ENCODE measurements at regions not wholly inside any gene's neighbourhood (a gene's known extent, or its start where the extent isn't known, plus 50 kb on each side); places are given as distances from the start of the nearest gene placed in this dataset.

DNA sequence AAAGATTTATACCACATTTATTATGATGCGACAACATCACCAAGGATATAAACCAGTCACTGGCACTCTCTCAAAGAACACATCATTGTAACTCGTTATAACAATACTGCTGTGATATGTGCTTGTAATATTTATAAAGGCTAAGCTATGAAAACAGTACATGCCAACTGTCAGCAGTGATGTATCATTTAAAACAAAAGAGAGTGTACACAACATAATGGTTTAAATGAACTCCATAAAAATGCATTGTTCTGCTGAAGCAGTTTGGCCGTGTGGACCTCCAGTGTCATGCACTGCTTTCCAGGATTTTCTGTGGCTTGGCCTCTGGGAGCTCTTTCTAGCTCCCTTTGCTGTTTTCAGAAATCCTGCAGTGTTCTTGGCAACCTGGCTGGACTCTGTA lies 215.6 kb downstream of the MTX2 start:
- DNase-seq: no peak
- H3K4me3 ChIP-seq: no peak overlapping the region
- H3K4me1 ChIP-seq: no peaks in the 10 kb centered on the region
- intact Hi-C loops (cut with DNase I): no loop called here
- no peaks in the 10 kb centered on the region for H3K9me3 ChIP-seq
- no peak for ATAC-seq
- TF ChIP-seq, protein P1, sequence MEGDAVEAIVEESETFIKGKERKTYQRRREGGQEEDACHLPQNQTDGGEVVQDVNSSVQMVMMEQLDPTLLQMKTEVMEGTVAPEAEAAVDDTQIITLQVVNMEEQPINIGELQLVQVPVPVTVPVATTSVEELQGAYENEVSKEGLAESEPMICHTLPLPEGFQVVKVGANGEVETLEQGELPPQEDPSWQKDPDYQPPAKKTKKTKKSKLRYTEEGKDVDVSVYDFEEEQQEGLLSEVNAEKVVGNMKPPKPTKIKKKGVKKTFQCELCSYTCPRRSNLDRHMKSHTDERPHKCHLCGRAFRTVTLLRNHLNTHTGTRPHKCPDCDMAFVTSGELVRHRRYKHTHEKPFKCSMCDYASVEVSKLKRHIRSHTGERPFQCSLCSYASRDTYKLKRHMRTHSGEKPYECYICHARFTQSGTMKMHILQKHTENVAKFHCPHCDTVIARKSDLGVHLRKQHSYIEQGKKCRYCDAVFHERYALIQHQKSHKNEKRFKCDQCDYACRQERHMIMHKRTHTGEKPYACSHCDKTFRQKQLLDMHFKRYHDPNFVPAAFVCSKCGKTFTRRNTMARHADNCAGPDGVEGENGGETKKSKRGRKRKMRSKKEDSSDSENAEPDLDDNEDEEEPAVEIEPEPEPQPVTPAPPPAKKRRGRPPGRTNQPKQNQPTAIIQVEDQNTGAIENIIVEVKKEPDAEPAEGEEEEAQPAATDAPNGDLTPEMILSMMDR (IDR thresholded peaks at IDR 0.05): no peak
- no peaks in the 10 kb centered on the region for H3K36me3 ChIP-seq
- H3K27ac ChIP-seq: no peak overlapping the region
- H3K27me3 ChIP-seq: peaks cover 0 to 6% of the 10 kb centered on the region in 2 donors

DNA sequence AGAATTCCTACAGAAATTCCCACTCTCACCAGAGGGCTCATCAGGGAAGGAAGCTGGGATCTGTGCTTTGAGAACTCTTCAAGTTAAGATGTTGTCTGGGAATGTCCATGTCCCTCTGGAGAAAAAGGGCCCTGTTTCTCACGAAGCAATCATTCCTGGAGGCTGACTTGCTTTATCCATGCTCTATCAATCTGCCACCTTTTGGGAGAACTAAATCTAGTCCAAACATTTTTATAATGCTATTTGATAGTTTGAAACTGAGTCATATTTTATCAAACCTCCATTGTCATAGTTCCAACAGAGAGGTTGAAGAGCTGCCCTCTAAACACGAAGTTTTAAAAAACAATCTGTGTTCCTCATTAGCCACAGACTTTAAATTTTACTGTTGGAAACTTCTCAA lies 219.2 kb downstream of the MTX2 start:
- H3K9me3 ChIP-seq: no peaks in the 10 kb centered on the region
- no peaks in the 10 kb centered on the region for H3K4me1 ChIP-seq
- no peak for DNase-seq
- intact Hi-C loops (cut with DNase I): no loop called here
- ATAC-seq: no peak
- peaks cover 0 to 26% of the 10 kb centered on the region in 2 donors for H3K27me3 ChIP-seq
- no peak overlapping the region for H3K27ac ChIP-seq
- no peaks in the 10 kb centered on the region for H3K36me3 ChIP-seq
- TF ChIP-seq, protein P1 (IDR thresholded peaks at IDR 0.05): no peak
- H3K4me3 ChIP-seq: no peak overlapping the region

DNA sequence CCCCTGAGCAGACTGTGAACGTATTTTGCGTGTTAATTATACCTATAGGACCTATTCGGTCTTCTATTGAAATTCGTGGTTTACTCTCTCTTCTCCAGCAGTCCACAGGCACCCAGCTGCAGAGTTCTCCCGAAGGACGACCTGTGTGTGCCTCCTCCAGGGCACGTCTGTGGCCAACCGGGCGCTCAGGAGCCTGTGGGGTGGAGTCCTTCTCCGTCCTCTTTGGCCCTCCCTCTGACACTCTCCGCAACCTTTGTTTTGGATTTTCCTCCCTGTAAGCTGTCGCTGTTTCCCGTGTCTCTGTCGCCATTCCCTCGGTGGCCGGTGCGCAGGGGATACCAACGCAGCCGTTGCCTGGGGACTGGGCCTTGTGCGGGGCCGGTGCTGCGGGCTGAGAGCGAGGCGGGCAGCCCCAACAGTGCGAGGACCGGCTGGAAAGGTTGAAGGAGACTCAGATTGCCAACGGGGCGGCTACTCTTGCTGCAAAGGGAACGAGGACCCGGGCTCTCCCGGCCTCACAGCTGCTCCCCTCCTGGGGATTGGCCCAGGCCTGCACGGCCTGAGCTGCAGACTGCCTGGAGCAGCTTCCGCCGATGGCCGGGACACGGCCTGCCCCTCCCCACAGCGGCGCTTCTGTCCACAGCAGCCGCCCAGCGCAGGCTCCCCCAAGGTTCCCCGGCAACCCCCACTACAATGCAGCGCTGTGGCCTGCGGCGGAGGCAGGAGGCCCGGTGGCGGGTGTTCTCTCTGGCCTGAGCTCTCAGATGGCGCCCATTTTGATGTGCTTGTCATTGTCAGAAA lies 221.0 kb downstream of the MTX2 start:
- Histone ChIP-seq H3K9me3 (no peaks in the 10 kb centered on the region), H3K27me3 (peaks cover 0 to 26% of the 10 kb centered on the region in 2 donors), H3K4me3 (no peak overlapping the region), H3K4me1 (peaks cover 6% of the 10 kb centered on the region in 2 donors), H3K36me3 (no peaks in the 10 kb centered on the region), H3K27ac (peak overlapping the region in 1 of 2 donors; percentile 59)
- ATAC-seq: peak; percentile 45
- peak in 3 of 4 donors; percentile 35 to 78 (median 42) for DNase-seq
- intact Hi-C loops (cut with DNase I): no loop called here
- TF ChIP-seq, protein P1 (IDR thresholded peaks at IDR 0.05): no peak

DNA sequence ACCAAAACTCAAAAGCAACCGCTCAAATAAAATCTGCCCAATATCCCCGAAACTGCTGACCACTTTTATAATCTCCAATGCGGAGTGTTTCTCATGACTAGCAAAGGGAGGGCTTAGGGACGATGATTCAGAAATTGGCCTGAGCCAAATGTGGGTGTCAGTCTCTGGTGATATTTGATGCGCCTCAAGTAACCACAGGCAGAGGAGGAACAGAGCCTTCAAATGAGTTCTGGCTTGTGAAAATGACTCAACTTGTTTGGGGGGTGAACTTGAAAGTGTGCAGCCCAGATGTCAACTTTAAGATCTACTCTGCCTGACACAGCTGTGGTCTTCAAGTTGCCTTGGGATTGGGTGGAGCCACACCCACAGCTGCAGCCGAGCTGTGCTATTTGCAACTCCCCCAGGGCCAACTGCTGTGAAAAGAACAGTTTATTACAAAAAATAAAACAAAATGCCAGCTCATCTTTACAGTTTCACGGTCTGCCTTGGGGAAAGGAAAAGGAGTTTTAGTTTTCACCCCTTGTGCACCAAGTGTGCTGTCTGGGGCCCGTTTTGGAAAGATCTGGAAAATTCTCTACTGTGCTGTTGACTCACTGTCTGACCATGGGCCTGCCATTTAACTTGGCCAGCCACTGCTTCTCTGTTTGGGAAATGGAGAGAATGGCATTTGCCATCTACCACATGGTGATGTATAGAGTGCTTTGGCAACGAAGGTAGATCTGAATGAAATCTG lies 222.1 kb downstream of the MTX2 start:
- intact Hi-C loops (cut with DNase I): no loop called here
- peak in 1 of 4 donors; percentile 47 for DNase-seq
- H3K36me3 ChIP-seq: no peaks in the 10 kb centered on the region

More for the DNA sequence above, 222.1 kb downstream of the MTX2 start:
- Histone ChIP-seq H3K27ac (peak overlapping the region in 1 of 2 donors; percentile 59), H3K9me3 (no peaks in the 10 kb centered on the region), H3K27me3 (peaks cover 0 to 26% of the 10 kb centered on the region in 2 donors), H3K4me3 (no peak overlapping the region), H3K4me1 (peaks cover 6 to 9% of the 10 kb centered on the region in 2 donors)
- TF ChIP-seq, protein P1 (IDR thresholded peaks at IDR 0.05): no peak
- peak; percentile 82 for ATAC-seq

Data from left lung (tissue), 4 donors.